Ishikawa (cell line): ENCODE measurements at regions not wholly inside any gene's neighbourhood (a gene's known extent, or its start where the extent isn't known, plus 50 kb on each side); places are given as distances from the start of the nearest gene placed in this dataset.

Experiments used
- CEBPB ChIP-seq: IDR thresholded peaks from 2 replicates; pipeline ENCODE4 v1.6.1; 2012
- CREB1 ChIP-seq: IDR thresholded peaks from 2 replicates; pipeline ENCODE4 v1.6.1; 2012; ENCODE audit warnings: low read depth
- EGR1 ChIP-seq: IDR thresholded peaks from 2 replicates; pipeline ENCODE4 v1.6.1; 2012
- EP300 ChIP-seq: IDR thresholded peaks from 2 replicates; pipeline ENCODE4 v1.6.1; 2012; ENCODE audit warnings: borderline replicate concordance
- FOXM1 ChIP-seq: IDR thresholded peaks from 2 replicates; pipeline ENCODE4 v1.6.1; 2012; ENCODE audit warnings: low read depth, borderline replicate concordance
- MAX ChIP-seq: IDR thresholded peaks from 2 replicates; pipeline ENCODE4 v1.6.1; 2012
- NFIC ChIP-seq: IDR thresholded peaks from 2 replicates; pipeline ENCODE4 v1.6.1; 2012
- RAD21 ChIP-seq: IDR thresholded peaks from 2 replicates; pipeline ENCODE4 v1.6.1; 2012; ENCODE audit warnings: low read depth
- REST ChIP-seq: IDR thresholded peaks from 2 replicates; pipeline ENCODE4 v1.6.1; 2012; ENCODE audit warnings: low read depth, mild to moderate bottlenecking
- TAF1 ChIP-seq: IDR thresholded peaks from 2 replicates; pipeline ENCODE4 v1.6.1; 2012; ENCODE audit warnings: low read depth, mild to moderate bottlenecking
- TCF12 ChIP-seq: IDR thresholded peaks from 2 replicates; pipeline ENCODE4 v1.6.1; 2012; ENCODE audit warnings: low read depth
- TEAD4 ChIP-seq: IDR thresholded peaks from 2 replicates; pipeline ENCODE4 v1.6.1; 2012
- USF1 ChIP-seq: IDR thresholded peaks from 2 replicates; pipeline ENCODE4 v1.6.1; 2012
- YY1 ChIP-seq: IDR thresholded peaks from 2 replicates; pipeline ENCODE4 v1.6.1; 2012; ENCODE audit warnings: low read depth
- ZBTB7A ChIP-seq: IDR thresholded peaks from 2 replicates; pipeline ENCODE4 v1.6.1; 2012; ENCODE audit warnings: low read depth

- TF ChIP-seq ZBTB7A: no peak
- no peak for TF ChIP-seq RAD21
- no peak for TF ChIP-seq MAX
- no peak for TF ChIP-seq USF1
- TF ChIP-seq YY1: no peak
- TF ChIP-seq TCF12: no peak
- TF ChIP-seq TEAD4: no peak
- TF ChIP-seq NFIC: no peak
- no peak for TF ChIP-seq TAF1
- no peak for TF ChIP-seq FOXM1
- no peak for TF ChIP-seq CEBPB
- TF ChIP-seq REST: no peak
Observed at GRCh38 chr18:49731860-49732311, 81.4 kb downstream of the ACAA2 start.

- TF ChIP-seq EP300: no peak
Observed at GRCh38 chr18:49731421-49731841, 81.9 kb downstream of the ACAA2 start.

- TF ChIP-seq TAF1 (no peak), RAD21 (no peak), EGR1 (no peak), TCF12 (no peak), CREB1 (no peak), EP300 (no peak), USF1 (no peak), MAX (no peak), CEBPB (no peak), NFIC (no peak)
Observed at GRCh38 chr18:49730951-49731391, 82.4 kb downstream of the ACAA2 start.

GRCh38 chr18:49728542-49728941 is 84.8 kb downstream of the ACAA2 start:
- TF ChIP-seq TAF1: no peak
- peak; percentile 80 for TF ChIP-seq RAD21

- TF ChIP-seq EP300: no peak
- TF ChIP-seq RAD21: no peak
- no peak for TF ChIP-seq TCF12
- no peak for TF ChIP-seq TEAD4
- no peak for TF ChIP-seq TAF1
- TF ChIP-seq CREB1: no peak
- TF ChIP-seq YY1: no peak
- TF ChIP-seq USF1: no peak
- TF ChIP-seq EGR1: no peak
- no peak for TF ChIP-seq MAX
- TF ChIP-seq REST: no peak
- no peak for TF ChIP-seq CEBPB
Observed at GRCh38 chr18:49727816-49728215, 85.5 kb downstream of the ACAA2 start.

GRCh38 chr18:49726675-49726963 is 86.7 kb downstream of the ACAA2 start:
- TF ChIP-seq REST (no peak), YY1 (no peak), CREB1 (no peak), EP300 (no peak), TAF1 (no peak), CEBPB (no peak), RAD21 (no peak), NFIC (no peak), MAX (no peak)
